ENCODE measurements at regions not wholly inside any gene's neighbourhood (a gene's known extent, or its start where the extent isn't known, plus 50 kb on each side); places are given as distances from the start of the nearest gene placed in this dataset.

DNA sequence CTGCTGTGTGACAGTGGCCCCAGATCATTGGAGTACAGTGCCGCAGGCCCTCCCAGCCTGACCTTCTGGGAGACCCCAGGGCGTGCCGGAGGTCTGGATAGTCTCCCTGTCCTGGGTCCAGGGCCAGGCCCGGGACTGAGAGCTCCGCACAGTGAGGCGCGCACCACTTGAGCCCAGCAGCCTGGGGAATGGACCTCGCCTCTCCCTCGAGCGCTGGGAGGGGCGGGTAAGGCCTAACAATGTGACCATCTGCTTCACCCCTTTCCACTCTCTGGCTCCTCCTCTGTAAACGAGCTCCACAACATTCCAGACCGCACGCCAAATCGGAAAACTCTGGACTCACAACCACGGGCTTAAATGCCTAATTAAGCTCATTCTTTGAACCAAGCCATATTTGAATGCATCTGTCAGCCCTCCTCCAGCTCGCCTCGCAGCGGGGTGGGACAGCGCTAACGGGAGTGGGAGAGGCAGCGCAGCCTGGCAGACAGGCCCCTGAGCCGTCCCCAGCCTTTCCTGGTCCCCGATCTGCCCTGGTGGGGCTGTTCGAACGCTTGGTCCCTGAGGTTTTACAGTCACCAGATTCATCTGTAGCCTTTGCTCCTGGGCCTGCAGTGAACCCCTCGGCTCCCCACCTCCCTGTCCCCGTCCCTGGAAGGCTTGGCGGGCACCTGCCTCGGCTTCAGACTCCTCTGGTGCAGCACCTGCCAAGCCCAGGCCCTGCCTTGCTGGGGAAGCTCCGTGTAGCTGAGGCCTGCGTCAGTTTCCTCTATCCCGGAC lies 120.7 kb upstream of the VSTM2B start:
- Mint-ChIP-seq H3K4me1 (ENCODE audit: unreplicated experiment) (no peaks in the 10 kb centered on the region), H3K9me3 (ENCODE audit: unreplicated experiment) (no peaks in the 10 kb centered on the region), H3K4me3 (ENCODE audit: unreplicated experiment) (no peak overlapping the region), H3K36me3 (ENCODE audit: unreplicated experiment) (no peaks in the 10 kb centered on the region), H3K27me3 (ENCODE audit: unreplicated experiment) (no peaks in the 10 kb centered on the region), H3K27ac (ENCODE audit: unreplicated experiment) (no peak overlapping the region)
- no peak for DNase-seq (ENCODE audit: extremely low spot score, unreplicated experiment)
- TF ChIP-seq, protein P1, sequence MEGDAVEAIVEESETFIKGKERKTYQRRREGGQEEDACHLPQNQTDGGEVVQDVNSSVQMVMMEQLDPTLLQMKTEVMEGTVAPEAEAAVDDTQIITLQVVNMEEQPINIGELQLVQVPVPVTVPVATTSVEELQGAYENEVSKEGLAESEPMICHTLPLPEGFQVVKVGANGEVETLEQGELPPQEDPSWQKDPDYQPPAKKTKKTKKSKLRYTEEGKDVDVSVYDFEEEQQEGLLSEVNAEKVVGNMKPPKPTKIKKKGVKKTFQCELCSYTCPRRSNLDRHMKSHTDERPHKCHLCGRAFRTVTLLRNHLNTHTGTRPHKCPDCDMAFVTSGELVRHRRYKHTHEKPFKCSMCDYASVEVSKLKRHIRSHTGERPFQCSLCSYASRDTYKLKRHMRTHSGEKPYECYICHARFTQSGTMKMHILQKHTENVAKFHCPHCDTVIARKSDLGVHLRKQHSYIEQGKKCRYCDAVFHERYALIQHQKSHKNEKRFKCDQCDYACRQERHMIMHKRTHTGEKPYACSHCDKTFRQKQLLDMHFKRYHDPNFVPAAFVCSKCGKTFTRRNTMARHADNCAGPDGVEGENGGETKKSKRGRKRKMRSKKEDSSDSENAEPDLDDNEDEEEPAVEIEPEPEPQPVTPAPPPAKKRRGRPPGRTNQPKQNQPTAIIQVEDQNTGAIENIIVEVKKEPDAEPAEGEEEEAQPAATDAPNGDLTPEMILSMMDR (IDR thresholded peaks at IDR 0.05) = no peak

DNA sequence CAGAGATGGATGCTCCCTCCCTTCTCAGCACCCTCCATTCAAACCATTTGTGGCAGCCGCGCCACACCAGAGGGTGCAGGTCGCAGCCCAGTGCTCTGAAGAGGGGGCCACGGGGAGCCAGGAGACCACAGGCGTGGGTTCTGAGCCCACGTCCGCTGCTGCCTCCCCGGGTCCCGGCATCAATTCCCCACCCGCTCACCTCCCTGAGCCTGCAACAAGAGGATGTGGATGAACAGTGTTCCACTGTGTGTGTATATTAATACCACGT lies 120.1 kb upstream of the VSTM2B start:
- H3K27ac Mint-ChIP-seq (ENCODE audit: unreplicated experiment) = no peak overlapping the region
- DNase-seq (ENCODE audit: extremely low spot score, unreplicated experiment) = no peak
- H3K4me1 Mint-ChIP-seq (ENCODE audit: unreplicated experiment) = no peaks in the 10 kb centered on the region
- TF ChIP-seq, protein P1 (IDR thresholded peaks at IDR 0.05) = no peak
- no peaks in the 10 kb centered on the region for H3K9me3 Mint-ChIP-seq (ENCODE audit: unreplicated experiment)
- H3K36me3 Mint-ChIP-seq (ENCODE audit: unreplicated experiment) = no peaks in the 10 kb centered on the region
- H3K27me3 Mint-ChIP-seq (ENCODE audit: unreplicated experiment) = no peaks in the 10 kb centered on the region
- no peak overlapping the region for H3K4me3 Mint-ChIP-seq (ENCODE audit: unreplicated experiment)

DNA sequence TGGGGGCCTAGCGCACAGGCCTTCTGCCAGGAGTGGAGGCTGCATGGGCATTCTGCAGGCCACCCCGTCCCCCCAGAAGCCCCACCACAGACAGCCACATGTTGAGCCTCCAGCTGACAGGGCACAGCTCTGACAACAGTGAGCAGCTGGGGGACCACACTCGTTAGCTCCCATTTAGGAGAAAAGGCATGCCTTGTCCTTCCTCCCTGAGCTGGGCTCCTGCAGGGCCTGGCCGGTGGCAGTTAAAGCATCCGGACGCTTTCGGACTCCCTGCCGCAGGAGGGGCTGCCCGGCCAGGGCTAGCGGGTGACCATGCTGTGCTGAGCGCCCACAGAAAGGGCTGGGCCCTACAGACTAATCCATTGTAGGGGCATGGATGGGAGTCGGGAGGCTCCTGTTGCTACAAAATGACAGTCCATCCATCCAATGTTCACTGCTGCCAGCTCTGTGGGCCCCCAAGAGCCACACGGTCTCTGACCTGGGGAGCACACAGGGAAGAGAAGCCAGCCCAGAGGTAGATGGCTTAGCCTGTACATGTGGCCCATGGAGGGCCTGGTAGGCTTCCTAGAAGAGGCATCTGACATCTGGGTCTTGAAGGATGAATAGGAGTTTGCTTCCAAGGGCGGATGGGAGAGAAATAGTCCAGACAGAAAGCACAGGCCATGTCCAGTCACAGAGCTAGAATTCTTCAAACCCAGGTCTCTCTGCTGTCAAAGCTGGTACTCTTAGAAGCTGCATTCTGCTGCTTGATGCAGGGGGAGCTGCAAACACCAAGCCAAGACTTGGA lies 116.5 kb upstream of the VSTM2B start:
- H3K27ac Mint-ChIP-seq (ENCODE audit: unreplicated experiment) = no peak overlapping the region
- no peaks in the 10 kb centered on the region for H3K9me3 Mint-ChIP-seq (ENCODE audit: unreplicated experiment)
- TF ChIP-seq, protein P1 (IDR thresholded peaks at IDR 0.05) = no peak
- no peak overlapping the region for H3K4me3 Mint-ChIP-seq (ENCODE audit: unreplicated experiment)
- no peaks in the 10 kb centered on the region for H3K4me1 Mint-ChIP-seq (ENCODE audit: unreplicated experiment)
- no peak for DNase-seq (ENCODE audit: extremely low spot score, unreplicated experiment)
- H3K36me3 Mint-ChIP-seq (ENCODE audit: unreplicated experiment) = no peaks in the 10 kb centered on the region
- H3K27me3 Mint-ChIP-seq (ENCODE audit: unreplicated experiment) = no peaks in the 10 kb centered on the region

DNA sequence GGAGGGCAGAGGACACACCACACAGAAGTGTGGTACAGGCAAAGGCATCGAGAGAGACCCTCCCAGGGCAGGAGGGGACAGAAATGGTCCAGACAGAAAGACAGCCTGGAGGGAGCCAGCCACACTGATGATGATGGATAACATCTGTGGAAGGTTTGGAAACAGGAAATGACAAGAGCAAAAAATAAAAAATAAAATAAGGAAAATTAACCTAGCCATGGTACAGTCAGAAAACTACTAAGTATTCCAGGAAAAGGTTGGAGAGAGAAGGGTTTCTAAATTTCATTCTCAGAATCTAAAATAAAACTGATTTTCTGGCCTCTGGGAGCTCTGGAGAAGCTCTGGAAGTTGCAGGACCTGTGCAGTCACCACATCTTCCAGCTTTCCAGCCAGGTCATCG lies 115.2 kb upstream of the VSTM2B start:
- no peak overlapping the region for H3K4me3 Mint-ChIP-seq (ENCODE audit: unreplicated experiment)
- H3K36me3 Mint-ChIP-seq (ENCODE audit: unreplicated experiment) = no peaks in the 10 kb centered on the region
- no peak overlapping the region for H3K27ac Mint-ChIP-seq (ENCODE audit: unreplicated experiment)
- no peaks in the 10 kb centered on the region for H3K9me3 Mint-ChIP-seq (ENCODE audit: unreplicated experiment)
- H3K4me1 Mint-ChIP-seq (ENCODE audit: unreplicated experiment) = no peaks in the 10 kb centered on the region
- no peak for DNase-seq (ENCODE audit: extremely low spot score, unreplicated experiment)
- H3K27me3 Mint-ChIP-seq (ENCODE audit: unreplicated experiment) = no peaks in the 10 kb centered on the region
- TF ChIP-seq, protein P1 (IDR thresholded peaks at IDR 0.05) = no peak

DNA sequence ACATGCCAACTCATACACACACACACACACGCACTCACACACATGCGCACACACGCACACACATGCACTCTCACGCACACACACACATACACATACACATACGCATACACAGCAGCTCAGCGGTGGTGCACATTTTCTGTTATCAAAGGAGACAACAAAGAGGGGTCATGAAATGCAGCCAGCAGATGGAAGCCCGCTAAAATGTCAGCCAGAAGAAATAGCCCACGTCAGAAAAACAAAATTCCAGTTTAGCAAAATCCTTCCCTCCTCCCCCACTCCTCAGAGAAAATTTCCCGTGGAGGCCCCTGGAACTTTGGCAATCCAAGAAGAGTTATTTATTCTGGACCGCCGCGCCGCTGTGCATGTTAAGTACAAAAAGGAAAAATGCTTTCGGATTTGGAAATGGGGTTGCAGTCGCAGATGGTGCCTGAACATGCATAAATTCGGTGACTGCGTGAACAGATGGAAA lies 114.6 kb upstream of the VSTM2B start:
- H3K27ac Mint-ChIP-seq (ENCODE audit: unreplicated experiment) = no peak overlapping the region
- TF ChIP-seq, protein P1 (IDR thresholded peaks at IDR 0.05) = no peak
- no peak for DNase-seq (ENCODE audit: extremely low spot score, unreplicated experiment)
- no peaks in the 10 kb centered on the region for H3K27me3 Mint-ChIP-seq (ENCODE audit: unreplicated experiment)
- no peak overlapping the region for H3K4me3 Mint-ChIP-seq (ENCODE audit: unreplicated experiment)
- no peaks in the 10 kb centered on the region for H3K9me3 Mint-ChIP-seq (ENCODE audit: unreplicated experiment)
- no peaks in the 10 kb centered on the region for H3K4me1 Mint-ChIP-seq (ENCODE audit: unreplicated experiment)
- H3K36me3 Mint-ChIP-seq (ENCODE audit: unreplicated experiment) = no peaks in the 10 kb centered on the region

Data from osteocyte (in vitro differentiated cells).